ENCODE measurements at regions not wholly inside any gene's neighbourhood (a gene's known extent, or its start where the extent isn't known, plus 50 kb on each side); places are given as distances from the start of the nearest gene placed in this dataset.

DNA sequence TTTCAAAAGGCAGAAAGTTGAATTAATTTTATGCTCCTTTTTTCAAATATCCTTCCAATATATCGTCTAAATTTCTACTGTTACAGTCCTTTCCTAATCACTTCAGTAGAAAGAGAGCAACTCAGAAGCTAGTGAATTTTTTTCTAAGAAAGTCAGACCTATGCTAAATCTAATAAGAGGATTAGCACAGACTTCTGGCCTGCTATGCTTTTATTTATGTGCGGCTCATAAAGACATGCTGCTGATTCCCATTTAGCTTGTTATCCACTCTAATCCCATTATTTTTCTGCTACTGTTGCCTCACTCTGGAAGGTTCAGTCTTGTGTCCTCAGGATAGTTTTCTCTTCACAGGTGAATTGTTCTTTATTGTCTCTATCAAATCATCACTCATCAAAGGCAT lies 473.5 kb upstream of the FAM241A start:
- TF ChIP-seq, protein P1, sequence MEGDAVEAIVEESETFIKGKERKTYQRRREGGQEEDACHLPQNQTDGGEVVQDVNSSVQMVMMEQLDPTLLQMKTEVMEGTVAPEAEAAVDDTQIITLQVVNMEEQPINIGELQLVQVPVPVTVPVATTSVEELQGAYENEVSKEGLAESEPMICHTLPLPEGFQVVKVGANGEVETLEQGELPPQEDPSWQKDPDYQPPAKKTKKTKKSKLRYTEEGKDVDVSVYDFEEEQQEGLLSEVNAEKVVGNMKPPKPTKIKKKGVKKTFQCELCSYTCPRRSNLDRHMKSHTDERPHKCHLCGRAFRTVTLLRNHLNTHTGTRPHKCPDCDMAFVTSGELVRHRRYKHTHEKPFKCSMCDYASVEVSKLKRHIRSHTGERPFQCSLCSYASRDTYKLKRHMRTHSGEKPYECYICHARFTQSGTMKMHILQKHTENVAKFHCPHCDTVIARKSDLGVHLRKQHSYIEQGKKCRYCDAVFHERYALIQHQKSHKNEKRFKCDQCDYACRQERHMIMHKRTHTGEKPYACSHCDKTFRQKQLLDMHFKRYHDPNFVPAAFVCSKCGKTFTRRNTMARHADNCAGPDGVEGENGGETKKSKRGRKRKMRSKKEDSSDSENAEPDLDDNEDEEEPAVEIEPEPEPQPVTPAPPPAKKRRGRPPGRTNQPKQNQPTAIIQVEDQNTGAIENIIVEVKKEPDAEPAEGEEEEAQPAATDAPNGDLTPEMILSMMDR (IDR thresholded peaks at IDR 0.05) = no peak
- Mint-ChIP-seq H3K4me3 (no peak overlapping the region), H3K4me1 (ENCODE audit: low read depth) (peaks cover 8% of the 10 kb centered on the region), H3K9me3 (no peaks in the 10 kb centered on the region), H3K27ac (no peak overlapping the region), H3K27me3 (ENCODE audit: insufficient read depth) (no peaks in the 10 kb centered on the region; the same call in 1 of the 2 replicates), H3K36me3 (ENCODE audit: low read depth) (no peaks in the 10 kb centered on the region)
- DNase-seq = no peak

DNA sequence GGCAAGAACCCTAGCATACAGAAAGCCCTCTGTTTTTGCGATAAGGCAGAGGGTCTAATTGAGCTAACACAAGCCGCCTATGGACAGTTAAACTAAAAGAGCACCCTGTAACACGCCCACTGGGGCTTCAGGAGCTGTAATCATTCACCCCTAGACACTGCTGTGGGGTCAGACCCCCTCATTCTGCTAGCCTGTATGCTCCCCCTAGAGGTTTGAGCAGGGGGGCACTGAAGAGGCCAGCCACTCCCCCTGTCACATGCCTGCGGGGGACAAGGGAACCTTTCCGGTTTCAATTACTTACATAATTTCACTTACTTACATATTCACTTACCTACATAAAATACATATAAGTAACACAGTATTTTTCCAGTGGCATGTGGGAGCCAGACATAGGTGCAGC lies 469.5 kb upstream of the FAM241A start:
- no peaks in the 10 kb centered on the region for H3K9me3 Mint-ChIP-seq
- peaks cover 5% of the 10 kb centered on the region; the same call in 1 of the 2 replicates for H3K36me3 Mint-ChIP-seq (ENCODE audit: low read depth)
- no peak overlapping the region for H3K4me3 Mint-ChIP-seq
- no peak for DNase-seq
- no peak overlapping the region for H3K27ac Mint-ChIP-seq
- H3K4me1 Mint-ChIP-seq (ENCODE audit: low read depth) = peaks cover 43% of the 10 kb centered on the region
- TF ChIP-seq, protein P1 (IDR thresholded peaks at IDR 0.05) = peak; percentile 14; the same call in 1 of the 2 replicates
- no peaks in the 10 kb centered on the region; the same call in 1 of the 2 replicates for H3K27me3 Mint-ChIP-seq (ENCODE audit: insufficient read depth)

DNA sequence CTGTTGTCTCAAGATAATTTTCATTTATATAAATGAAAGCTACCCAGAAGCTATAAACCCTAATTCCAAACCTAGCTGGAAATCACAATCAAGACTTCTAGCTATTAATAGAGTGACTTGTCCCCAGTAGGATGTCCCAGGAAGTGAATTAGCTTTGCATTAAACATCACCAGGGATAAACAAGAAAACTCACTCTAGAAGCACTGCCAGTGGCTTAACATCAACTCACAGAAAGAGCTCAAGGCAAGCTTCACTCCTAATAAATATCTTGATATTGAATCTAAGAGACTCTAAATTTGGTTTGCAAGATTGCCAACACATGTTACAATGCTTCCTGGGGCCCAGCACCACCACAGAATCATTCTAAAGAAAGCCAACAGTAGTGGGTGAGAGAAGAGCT lies 468.7 kb upstream of the FAM241A start:
- Mint-ChIP-seq H3K27me3 (ENCODE audit: insufficient read depth) (no peaks in the 10 kb centered on the region; the same call in 1 of the 2 replicates), H3K4me1 (ENCODE audit: low read depth) (peaks cover 43% of the 10 kb centered on the region), H3K9me3 (no peaks in the 10 kb centered on the region), H3K27ac (peak overlapping the region; percentile 51), H3K36me3 (ENCODE audit: low read depth) (peaks cover 5% of the 10 kb centered on the region; the same call in 1 of the 2 replicates), H3K4me3 (no peak overlapping the region)
- TF ChIP-seq, protein P1 (IDR thresholded peaks at IDR 0.05) = no peak
- no peak for DNase-seq

DNA sequence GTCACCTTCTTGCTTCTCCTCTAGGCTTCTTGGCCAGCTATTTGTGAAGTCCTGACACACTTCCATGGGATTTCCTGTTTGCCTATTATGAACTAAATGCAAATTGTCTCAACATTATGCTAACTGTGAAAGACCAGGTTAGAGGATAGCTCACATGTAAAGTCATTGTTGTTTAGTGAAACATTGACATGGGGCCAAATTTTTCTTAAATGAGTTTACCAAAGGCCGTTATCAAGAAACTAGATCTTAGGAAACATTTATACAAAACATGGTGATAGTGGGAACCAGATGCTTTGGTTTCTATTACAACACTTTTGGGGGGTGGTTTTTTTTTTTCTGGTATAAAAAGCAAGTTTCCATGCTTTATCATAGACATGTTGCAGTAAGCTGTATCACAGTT lies 466.8 kb upstream of the FAM241A start:
- TF ChIP-seq, protein P1 (IDR thresholded peaks at IDR 0.05) = no peak
- Mint-ChIP-seq H3K36me3 (ENCODE audit: low read depth) (peaks cover 5% of the 10 kb centered on the region; the same call in 1 of the 2 replicates), H3K4me1 (ENCODE audit: low read depth) (peaks cover 43% of the 10 kb centered on the region), H3K4me3 (peak overlapping the region; percentile 62), H3K27me3 (ENCODE audit: insufficient read depth) (no peaks in the 10 kb centered on the region), H3K27ac (peak overlapping the region; percentile 71), H3K9me3 (no peaks in the 10 kb centered on the region)
- peak; percentile 97 for DNase-seq

DNA sequence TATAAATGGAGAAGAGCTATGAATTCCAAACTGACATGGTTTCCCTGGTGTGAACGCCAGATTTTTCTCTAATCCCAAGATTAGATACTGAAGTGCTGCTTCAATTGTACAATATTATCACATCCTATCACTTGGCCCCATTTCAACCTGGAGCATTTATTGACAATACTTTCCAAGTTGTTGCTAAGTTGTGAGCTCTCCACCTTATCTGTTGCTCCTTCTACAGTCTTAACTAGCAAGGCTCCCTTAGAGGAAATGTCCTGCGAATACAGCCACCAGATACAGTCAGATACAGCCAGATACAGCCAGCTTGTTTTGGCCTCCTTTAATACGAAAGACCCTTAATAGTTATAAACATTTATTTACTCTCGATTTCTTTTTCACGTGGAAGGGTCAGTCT lies 466.3 kb upstream of the FAM241A start:
- no peak for DNase-seq
- peak overlapping the region; percentile 62 for H3K4me3 Mint-ChIP-seq
- H3K27me3 Mint-ChIP-seq (ENCODE audit: insufficient read depth) = no peaks in the 10 kb centered on the region
- TF ChIP-seq, protein P1 (IDR thresholded peaks at IDR 0.05) = no peak
- peaks cover 5% of the 10 kb centered on the region; the same call in 1 of the 2 replicates for H3K36me3 Mint-ChIP-seq (ENCODE audit: low read depth)
- peak overlapping the region; percentile 71 for H3K27ac Mint-ChIP-seq
- no peaks in the 10 kb centered on the region for H3K9me3 Mint-ChIP-seq
- H3K4me1 Mint-ChIP-seq (ENCODE audit: low read depth) = peaks cover 43% of the 10 kb centered on the region

DNA sequence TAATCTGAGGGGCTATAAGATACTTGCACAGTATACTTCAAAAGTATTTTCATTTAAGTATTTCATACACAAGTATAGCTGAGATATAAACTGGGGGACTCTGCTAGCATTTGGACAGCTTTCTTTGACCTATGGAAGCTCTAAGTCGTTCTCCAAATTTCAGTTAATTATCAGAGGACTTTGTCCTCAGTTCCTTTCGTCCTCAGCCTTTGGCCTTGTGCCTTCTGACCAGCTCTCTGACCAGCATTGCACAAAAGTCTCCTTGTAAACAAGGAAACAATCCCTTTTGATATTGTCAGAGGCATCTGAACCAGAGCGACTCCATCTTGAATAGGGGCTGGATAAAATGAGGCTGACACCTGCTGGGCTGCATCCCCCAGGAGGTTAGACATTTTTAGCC lies 464.0 kb upstream of the FAM241A start:
- TF ChIP-seq, protein P1 (IDR thresholded peaks at IDR 0.05) = no peak
- no peak for DNase-seq
- no peaks in the 10 kb centered on the region for H3K9me3 Mint-ChIP-seq
- H3K4me1 Mint-ChIP-seq (ENCODE audit: low read depth) = peaks cover 40% of the 10 kb centered on the region
- peaks cover 5% of the 10 kb centered on the region; the same call in 1 of the 2 replicates for H3K36me3 Mint-ChIP-seq (ENCODE audit: low read depth)
- H3K27ac Mint-ChIP-seq = no peak overlapping the region
- no peak overlapping the region for H3K4me3 Mint-ChIP-seq
- no peaks in the 10 kb centered on the region; the same call in 1 of the 2 replicates for H3K27me3 Mint-ChIP-seq (ENCODE audit: insufficient read depth)
